HG02623 (cell line): ENCODE measurements at regions not wholly inside any gene's neighbourhood (a gene's known extent, or its start where the extent isn't known, plus 50 kb on each side); places are given as distances from the start of the nearest gene placed in this dataset.
"Not testable (repeated sequence)": the region's sequence is repeated elsewhere in the genome, so short reads cannot be mapped to it uniquely, and the experiment has no call there.

Experiments
- ATAC-seq: cut with Tn5 transposase; IDR thresholded peaks from one replicate; pipeline ENCODE4 v1.9.1; 2021; ENCODE audit warnings: moderate library complexity; ENCODE audit not compliant: unreplicated experiment

DNA sequence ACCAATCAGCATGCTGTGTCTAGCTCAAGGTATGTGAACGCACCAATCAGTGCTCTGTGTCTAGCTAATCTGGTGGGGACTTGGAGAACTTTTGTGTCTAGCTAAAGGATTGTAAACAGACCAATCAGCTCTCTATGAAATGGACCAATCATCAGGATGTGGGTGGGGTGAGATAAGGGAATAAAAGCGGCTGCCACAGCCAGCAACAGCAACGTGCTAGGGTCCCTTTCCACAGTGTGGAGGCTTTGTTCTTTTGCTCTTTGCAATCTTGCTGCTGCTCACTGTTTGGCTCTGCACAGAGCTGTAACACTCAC, 1353.9 kb upstream of the CDH18 start:
- ATAC-seq, result not testable (repeated sequence)

DNA sequence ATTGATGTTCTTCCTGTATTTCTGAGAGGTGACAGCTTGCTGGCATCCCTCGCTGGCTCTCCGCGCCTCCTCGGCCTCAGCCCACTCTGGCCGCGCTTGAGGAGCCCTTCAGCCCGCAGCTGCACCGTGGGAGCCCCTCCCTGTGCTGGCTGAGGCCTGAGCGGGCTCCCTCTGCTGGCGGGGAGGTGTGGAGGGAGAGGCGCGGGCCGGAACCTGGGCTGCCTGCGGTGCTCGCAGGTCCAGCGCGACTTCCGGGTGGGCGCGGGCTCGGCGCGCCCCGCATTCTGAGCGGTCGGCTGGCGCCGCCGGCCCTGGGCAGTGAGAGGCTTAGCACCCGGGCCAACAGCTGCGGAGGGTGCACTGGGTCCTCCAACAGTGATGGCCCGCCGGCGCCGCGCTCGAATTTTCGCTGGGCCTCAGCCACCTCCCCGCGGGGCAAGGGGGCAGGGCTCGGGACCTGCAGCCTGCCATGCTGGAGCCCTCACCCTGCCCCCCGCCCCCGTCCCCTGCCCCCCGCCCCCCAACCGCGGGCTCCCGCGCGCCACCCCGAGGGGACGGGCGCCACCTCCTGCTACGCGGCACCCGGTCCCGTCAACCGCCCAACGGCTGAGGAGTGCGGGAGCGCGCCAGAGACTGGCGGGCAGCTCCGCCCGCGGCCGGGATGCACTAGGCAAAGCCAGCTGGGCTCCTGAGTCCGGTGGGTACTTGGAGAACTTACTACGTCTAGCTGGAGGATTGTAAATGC, 1353.4 kb upstream of the CDH18 start:
- ATAC-seq, result not testable (repeated sequence)

DNA sequence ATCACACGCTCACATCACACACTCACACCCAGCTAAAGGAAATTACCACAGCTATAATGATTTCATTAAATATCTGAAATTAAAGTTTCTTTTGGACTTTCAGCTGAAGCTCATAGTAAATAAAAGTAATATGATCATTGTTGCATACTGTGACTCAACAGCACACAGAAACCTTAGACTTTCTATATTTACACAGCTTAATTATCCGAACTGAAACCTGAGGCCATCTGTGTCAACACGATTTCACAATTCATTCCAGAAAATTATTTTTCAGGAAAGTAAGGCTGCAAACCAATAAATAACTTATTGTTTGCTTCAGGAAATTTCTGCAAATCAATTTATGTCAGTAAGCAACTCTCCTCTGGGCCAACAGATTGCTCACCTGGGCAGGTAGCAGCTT, 1352.2 kb upstream of the CDH18 start:
- ATAC-seq, result not testable (repeated sequence)

DNA sequence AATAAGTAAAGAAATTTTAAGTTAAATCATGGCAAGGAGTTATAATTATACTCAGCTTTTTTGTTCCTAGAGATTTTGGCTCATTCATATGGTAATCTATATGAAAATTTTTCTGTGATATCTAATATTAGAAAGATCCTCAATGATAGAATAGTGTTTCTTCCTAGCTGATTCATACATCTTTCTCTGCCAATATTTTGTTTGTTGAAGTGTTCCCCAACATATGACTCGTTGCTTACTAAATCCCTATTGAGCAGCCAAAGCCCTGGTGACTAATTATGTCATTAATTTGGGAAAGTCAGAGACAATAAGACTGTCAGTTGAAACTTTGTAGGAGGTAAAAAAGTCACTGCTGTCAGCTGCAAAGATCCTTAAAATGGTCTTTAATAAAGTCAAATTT, 1348.5 kb upstream of the CDH18 start:
- ATAC-seq, result not testable (repeated sequence)

DNA sequence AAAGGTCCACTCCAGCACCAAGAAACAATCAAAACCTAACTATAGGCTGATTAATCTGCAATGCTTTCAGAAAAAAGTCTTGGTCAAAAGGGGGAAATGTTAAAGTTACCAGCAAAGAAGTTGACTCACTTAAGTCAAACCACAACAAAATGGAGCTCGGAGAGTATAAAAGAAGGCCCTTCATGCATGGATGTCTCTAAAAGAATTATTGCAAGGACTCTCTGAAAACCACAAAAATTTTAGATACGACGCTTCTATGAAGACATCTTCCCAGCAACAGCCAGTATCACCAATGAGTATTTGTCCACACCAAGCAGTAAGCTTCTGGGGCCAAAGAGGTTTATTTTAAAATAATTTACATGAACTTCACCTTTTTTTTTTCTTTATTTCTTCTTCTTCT, 1327.4 kb upstream of the CDH18 start:
- not testable (repeated sequence) for ATAC-seq

DNA sequence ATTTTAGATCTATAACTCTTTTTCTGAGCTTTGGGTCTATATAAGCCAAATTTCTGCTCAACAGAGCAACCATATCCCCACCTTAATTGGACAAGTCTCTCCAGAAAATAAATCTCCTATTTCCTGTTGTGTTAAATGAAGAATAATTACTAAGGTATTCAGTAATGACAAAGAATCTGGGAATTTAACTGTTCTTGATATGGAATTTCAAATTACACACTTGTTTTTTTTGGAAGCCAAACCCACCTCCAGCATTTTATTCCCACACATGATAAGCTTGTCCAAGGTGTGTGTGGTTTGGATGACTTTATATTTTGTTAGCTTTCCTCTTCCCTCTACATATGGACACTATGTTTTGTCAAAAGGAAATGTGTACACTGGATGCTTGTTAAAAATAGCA, 1313.2 kb upstream of the CDH18 start:
- not testable (repeated sequence) for ATAC-seq

DNA sequence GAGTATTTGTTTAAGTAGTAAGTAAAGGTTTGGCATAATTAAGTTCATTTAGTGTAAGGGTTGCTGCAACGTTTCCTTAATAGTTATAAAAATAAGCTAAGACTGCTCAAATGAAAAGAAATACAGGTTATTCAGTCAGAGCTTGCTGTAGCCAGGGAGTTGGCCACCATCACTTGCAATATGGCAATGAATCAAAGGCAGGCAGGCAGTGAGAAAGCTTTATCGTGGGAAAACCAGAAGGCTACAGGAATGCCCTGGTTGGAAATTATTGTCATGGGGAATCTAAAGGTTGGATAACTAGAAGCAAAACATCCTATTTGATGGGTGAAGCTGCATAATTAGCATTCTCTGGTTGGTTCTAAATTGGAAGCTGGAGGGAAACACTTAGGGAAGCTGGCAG, 1286.4 kb upstream of the CDH18 start:
- ATAC-seq, result not testable (repeated sequence)

DNA sequence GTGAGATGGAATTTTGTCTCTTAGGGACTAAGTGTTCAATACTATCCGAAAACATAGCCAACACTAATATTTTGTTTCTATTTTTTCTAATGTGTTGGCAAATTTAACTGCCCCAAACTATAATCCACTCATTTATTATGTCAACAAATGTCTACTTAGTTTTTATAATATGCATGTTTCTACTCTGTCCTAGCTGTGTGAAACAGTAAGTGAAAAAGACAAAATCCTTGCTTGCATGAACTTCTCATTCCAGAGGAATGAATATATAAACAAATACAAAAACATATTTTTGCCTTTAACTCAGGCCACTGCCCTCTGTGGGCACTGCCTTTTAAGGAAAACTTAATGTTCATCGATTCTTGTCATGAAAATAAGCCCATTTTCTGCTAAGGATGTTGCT, 1275.4 kb upstream of the CDH18 start:
- no peak for ATAC-seq

DNA sequence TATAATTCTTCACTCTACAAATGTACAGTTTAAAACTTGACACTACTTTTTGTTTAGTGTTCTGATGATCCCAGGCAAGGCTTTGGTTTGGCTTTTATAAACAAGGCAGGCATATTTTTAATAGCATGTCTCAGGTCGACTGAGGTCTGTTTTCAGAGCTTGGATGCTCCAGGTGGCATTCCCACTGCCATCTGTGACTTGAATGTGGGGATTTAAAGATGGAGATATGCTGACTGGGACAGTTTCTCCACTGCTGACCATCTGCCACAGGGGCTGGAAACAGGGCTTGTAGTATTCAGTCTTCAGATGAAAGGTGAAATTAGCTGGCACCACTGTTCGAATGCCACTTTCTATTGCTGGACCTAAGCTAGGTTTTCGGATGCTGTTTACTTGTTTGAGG, 1266.2 kb upstream of the CDH18 start:
- no peak for ATAC-seq

DNA sequence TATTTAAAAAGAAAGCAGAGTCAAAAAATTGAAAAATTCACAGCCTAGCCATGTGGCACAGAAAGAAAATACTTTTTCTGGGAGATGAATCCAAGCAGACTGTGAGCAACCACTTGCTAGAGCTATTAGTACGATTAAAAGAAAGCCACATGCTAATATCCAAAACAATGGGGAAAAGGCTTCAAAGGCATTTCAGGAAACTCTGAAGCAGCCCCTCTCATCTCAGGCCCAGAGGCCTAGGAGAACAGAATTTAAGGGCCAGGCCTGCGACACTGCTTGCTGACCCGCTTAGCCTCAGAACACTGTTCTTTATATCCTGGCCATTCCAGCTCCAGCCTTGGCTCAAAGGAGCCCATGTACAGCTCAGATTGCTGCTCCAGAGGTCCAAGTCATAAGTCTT, 1257.0 kb upstream of the CDH18 start:
- ATAC-seq, result no peak

DNA sequence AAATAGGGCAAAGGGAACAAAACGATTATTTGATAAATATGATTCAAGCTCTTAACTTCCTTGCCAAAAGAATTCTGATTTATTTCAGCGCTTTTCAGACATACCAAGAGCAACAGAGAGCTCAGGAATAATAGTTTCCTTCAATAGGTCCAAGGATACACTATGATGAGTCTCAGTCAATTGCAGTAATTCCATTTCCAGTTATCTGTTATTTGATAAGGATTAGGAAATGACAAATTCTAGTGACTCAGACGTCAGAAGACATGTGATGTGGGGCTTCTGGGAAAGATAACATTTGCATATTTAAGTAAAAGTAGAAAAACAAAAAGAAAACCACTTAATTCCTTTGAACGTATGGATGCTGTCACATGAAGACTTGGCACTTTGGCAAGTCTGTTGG, 1250.8 kb upstream of the CDH18 start:
- ATAC-seq, result no peak

DNA sequence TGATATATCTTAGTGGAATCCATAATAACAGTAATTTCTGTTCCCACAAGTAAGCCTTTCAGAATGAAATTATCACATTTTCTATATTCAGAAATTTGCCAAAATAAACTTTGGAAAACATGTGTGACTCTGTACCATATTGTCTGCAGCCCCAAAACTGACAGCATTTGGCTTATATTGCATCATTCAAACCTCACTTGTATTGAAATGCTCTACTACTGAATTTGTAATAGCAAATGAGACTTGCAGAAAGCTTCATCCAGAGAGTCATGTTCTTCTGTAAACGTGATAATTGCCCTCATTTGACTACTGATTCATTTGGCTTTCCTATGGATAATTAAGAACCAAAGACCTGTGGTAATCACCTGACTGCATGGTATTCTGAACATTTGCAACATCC, 1249.5 kb upstream of the CDH18 start:
- ATAC-seq, result no peak

DNA sequence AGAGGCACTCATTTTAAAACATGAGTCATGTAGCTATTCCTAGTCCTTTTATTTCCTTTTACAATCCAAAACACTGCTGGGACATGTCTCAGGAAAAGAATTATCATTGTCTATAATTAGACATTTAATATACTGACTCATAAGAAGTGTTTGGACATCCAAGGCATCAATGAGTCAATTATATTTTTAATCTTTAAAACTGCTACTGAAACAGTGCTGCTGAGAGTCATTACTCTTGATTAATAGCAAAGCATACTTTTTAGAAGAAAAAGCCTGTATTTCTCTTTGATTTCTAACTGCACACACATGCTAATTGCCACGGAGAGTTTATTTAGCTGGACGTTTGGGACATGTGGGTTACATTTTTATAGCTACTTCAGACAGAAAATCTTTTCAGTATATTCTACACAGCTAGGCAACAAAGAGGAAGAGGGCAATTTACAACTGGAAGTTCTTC, 1249.0 kb upstream of the CDH18 start:
- ATAC-seq, result no peak

DNA sequence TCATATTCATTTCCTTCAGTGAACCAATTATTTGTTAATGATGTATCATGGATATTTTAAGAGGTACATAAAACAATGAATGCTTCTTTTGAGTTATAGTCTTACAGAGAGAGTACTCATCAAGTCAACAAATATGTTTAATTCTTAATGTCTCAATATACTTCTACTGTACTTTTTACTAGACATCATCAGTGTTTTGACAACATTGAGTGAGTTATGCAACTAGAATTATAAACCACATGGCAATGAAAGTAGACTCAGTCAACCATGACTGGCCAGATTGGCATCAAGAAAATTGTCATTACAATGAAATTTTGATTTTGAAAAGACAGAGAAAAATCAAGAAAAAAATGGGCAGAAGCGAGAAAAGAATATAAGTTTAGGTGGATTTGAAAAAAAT, 1248.1 kb upstream of the CDH18 start:
- ATAC-seq, result no peak

DNA sequence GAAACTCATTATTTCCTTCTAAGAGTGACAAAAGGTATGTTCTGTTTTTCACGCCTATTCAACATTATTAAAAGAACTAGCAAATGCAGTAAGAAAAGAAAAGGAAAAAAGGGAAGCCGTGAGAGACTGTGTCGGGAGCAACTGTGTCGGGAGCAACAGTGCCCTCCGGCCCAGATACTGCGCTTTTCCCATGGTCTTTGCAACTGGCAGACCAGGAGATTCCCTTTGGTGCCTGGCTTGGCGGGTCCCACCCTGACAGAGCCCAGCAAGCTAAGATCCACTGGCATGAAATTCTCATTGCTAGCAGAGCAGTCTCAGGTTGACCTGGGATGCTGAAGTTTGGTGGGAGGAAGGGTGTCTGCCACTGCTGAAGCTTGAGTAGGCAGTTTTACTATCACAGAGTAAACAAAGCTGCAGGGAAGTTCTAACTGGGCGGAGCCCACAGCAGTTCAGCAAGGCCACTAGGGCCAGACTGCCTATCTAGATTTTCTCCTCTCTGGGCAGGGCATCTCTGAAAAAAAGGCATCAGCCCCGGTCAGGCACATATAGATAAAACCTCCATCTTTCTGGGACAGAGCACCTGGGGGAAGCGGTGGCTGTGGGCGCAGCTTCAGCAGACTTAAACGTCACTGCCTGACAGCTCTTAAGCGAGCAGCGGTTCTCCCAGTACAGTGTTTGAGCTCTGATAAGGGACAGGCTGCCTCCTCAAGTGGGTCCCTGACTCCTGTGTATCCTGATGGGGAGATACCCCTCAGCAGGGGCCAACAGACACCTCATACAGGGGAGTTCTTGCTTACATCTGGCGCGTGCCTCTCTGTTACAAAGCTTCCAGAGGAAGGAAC, 1237.4 kb upstream of the CDH18 start:
- ATAC-seq, result no peak

DNA sequence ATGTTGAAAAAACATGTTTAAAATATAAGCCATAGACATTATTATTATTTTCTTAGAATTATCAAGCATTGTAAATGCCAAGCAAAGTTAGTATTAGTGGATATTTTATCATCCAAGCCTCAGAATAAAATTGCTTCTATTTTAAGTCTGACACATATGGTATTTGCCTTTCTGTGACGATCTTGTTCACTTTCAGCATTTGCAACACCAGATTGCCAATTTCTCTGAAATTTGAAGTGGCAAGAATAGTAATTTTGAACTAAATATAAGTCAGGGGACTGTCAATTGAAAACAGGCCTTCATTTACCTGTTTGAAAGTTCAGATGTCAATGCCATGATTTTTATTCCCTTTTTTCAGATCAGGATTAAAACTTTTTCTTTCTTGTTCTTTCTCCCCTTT, 1233.6 kb upstream of the CDH18 start:
- no peak for ATAC-seq

DNA sequence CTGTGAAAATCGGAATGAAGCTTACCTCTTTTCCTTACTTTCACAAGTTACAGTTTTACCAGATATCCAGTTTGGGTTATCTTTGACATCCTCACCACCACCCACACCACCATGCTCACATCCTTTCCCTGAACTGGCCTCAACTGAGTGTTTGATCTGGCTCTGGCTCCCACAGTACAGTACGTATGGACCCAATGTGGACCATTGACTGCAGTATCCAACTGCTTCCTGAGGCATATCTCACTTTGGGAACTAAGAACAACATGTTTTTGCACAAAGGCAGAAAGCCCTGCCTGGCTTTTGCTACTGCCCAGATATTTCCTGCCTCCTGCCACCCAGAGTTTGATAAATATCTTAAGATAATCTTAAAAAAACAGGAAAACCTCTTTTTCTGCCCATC, 1232.0 kb upstream of the CDH18 start:
- no peak for ATAC-seq

DNA sequence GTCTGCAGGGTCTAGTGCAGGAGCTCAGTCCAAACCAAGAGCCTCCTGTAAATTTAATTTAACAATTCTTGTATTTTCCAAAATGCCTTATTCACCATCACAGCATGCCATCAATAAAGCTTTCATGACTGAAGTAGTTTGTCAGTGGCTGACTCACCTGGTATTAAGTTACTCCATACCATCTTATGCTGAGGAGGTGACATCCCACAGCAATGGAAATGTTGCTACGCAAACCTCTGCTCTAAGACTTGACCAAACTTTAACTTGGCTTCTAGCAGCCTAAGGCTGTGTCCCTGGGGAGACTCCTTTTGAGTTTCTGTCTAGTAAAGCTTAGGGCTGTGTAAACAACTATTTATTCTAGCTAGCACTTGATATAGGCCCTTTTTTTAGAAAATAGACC, 1231.3 kb upstream of the CDH18 start:
- no peak for ATAC-seq

DNA sequence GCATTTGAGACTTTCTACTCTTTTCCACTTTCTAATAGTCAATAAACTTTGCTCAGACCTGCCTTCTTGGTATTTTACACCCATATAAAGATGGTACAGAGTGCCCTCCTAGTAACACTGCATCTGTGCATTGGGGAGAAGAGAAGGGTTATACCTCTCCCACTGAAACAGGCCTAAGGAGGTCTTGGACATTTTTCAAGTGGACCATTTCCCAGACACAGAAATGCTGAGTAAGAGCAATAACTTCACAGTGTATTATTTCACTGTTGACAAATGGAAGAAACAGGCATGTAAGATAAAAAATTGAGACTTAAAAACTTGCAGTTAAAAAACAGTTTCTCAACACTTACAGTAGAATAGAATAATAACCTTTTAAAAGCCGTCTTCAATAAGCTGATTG, 1224.0 kb upstream of the CDH18 start:
- ATAC-seq, result no peak

DNA sequence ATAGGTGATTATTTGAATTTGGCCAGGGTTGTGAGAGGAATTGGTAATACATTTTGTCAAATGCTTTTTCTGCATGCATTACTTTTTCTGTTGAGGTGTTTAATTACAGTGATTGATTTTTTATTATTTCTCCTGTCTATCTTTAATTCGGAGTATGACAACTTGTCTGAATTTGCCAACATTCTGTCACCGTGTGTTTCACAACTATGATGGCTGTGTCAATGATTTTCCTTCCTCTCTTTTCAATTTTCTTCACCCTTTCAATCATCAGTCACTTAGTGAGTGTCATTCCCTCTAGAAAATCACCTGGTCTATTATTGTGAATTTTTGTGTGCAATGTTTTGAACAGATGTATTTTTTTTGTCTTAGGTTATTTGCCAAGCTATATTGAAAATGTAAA, 1221.4 kb upstream of the CDH18 start:
- no peak for ATAC-seq

DNA sequence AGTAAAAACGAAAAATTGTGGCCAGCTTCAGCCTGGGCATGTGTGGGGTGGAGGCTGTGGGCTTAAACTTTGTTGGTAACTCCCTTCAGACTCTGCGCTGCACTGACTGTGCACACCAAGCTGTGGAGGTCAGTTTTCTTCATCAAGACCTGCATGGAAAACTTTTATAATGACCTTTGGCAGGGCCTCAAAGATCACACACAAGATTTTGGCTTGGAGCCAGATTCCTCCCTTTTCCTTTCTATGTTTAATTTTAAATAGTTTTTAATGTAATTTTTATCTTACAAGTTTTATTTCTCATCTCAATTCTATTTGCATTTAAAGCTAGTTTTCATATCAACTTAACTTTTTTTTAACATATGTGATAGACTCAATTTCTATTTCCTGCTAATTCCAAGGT, 1211.1 kb upstream of the CDH18 start:
- no peak for ATAC-seq

DNA sequence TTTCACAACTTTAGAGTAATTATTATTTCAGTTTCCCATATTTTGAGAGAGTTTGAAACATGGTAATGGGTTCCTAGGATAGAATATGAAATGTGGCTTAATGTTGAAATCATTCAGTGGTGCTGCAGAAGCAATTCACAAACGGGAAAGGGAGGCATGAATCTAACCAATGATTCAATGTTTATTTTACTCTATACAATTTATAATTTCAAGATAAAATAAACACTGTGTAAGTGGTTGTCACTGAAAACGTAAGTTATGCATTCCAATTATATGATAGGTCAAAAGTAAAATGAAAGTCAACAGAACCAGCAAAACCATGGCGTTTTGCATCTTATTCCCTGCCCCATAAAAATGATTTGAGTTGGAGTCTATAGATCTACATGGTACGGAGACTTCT, 1207.1 kb upstream of the CDH18 start:
- ATAC-seq, result no peak

DNA sequence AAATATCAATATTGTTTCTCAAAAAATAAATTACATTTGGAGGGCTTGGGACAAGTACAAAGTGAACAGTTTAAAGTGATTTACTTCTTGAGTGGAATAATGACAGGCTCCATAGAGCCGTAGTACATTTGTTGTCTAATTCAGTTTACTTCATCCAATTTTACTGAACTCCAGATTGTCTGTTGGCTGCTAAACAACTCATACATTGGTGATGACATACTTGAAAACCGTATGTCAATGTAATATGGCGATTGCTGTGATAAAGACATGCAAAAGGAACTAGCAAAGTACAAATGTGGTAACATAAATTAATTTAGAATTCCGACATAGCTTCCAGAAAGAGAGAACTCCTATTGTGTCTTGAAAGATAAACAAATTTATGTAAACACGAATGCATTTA, 1197.5 kb upstream of the CDH18 start:
- no peak for ATAC-seq
